ENCODE measurements at regions not wholly inside any gene's neighbourhood (a gene's known extent, or its start where the extent isn't known, plus 50 kb on each side); places are given as distances from the start of the nearest gene placed in this dataset.

DNA sequence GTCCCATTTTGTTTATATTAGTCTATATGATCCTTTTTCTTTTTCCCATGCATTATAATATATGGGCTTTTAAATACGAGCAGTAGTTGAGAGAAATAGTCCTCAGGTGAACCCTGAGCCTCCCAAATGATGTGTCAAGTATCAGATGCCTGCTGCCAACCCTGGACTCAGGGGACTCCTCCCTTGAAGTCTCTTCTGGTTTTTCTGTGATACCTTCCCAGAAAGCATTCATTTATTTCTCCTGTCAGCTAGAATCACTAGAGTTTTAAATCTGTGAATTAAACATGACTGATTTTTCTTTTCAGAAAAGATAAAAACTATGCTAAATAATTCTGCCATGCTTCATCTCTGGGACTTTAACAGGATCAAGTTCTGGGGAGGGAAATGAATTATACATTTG, 184.6 kb downstream of the LIG4 start:
- Histone ChIP-seq H3K27ac (no peak overlapping the region), H3K9me3 (no peaks in the 10 kb centered on the region), H3K4me3 (no peak overlapping the region), H3K27me3 (no peaks in the 10 kb centered on the region), H3K4me1 (no peaks in the 10 kb centered on the region), H3K36me3 (no peaks in the 10 kb centered on the region)
- TF ChIP-seq, protein P1, sequence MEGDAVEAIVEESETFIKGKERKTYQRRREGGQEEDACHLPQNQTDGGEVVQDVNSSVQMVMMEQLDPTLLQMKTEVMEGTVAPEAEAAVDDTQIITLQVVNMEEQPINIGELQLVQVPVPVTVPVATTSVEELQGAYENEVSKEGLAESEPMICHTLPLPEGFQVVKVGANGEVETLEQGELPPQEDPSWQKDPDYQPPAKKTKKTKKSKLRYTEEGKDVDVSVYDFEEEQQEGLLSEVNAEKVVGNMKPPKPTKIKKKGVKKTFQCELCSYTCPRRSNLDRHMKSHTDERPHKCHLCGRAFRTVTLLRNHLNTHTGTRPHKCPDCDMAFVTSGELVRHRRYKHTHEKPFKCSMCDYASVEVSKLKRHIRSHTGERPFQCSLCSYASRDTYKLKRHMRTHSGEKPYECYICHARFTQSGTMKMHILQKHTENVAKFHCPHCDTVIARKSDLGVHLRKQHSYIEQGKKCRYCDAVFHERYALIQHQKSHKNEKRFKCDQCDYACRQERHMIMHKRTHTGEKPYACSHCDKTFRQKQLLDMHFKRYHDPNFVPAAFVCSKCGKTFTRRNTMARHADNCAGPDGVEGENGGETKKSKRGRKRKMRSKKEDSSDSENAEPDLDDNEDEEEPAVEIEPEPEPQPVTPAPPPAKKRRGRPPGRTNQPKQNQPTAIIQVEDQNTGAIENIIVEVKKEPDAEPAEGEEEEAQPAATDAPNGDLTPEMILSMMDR (IDR thresholded peaks at IDR 0.05) = no peak
- TF ChIP-seq POLR2A (IDR thresholded peaks at IDR 0.05) = no peak
- DNase-seq = no peak
- intact Hi-C loops (cut with DNase I; ENCODE audit: low total_unique reads) = no loop called here

DNA sequence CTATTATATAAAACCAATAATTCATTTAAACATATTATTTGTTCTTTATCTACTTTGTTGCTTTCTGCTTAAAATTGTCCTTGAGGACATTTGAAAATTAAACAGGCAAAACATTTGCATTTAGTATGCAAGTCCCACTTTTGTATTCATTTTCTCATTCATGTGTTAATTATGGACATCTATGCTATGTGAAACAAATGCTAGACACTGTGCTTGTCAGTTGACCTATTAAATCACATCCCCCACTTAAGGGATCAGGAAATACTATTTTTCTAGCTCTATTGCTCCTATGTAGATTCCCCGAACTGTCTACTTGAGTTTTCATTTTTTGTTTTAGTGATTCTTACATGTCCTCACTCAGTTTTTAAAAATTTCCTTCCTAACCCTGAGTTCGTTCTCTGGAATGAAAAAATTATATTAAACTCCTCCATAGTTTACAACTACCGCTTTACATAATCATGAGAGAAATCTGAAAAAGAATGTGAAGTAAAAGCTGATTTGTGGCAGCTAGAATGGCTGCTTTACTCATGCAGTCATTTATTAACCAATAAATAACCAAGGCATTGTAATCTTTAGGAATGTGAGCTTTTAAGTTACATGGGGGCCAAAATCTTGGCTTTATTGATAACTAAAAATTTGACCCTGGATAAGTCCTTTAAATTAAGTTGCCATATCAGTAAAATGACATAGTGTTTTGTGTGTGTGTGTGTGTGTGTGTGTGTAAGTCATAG, 188.5 kb downstream of the LIG4 start:
- H3K9me3 ChIP-seq = no peaks in the 10 kb centered on the region
- TF ChIP-seq POLR2A (IDR thresholded peaks at IDR 0.05) = no peak
- TF ChIP-seq, protein P1 (IDR thresholded peaks at IDR 0.05) = no peak
- no peaks in the 10 kb centered on the region for H3K27me3 ChIP-seq
- no peak for DNase-seq
- no peak overlapping the region for H3K27ac ChIP-seq
- intact Hi-C loops (cut with DNase I; ENCODE audit: low total_unique reads) = no loop called here
- no peaks in the 10 kb centered on the region for H3K4me1 ChIP-seq
- H3K4me3 ChIP-seq = no peak overlapping the region
- H3K36me3 ChIP-seq = no peaks in the 10 kb centered on the region

DNA sequence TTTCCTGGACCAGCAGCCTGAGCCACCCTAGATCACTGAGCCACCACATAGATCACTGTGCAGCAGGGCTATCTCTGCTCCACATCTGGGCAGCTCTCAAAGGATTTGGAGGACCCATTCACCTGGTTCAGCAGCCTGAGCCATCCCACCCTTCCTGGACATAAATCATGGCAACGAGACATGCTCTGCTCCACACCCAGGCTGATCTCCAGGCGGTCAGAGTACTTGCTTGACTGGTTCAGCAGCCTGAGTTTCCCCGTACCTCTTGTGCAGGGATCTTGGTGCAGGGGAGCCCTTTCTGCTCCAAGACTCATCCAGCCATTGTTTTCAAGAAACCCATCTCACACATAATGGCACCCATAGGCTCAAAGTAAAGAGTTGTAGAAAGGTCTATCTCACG, 195.3 kb downstream of the LIG4 start:
- H3K27me3 ChIP-seq = no peaks in the 10 kb centered on the region
- no peak overlapping the region for H3K4me3 ChIP-seq
- H3K36me3 ChIP-seq = no peaks in the 10 kb centered on the region
- intact Hi-C loops (cut with DNase I; ENCODE audit: low total_unique reads) = no loop called here
- DNase-seq = no peak
- no peak overlapping the region for H3K27ac ChIP-seq
- TF ChIP-seq POLR2A (IDR thresholded peaks at IDR 0.05) = no peak
- TF ChIP-seq, protein P1 (IDR thresholded peaks at IDR 0.05) = no peak
- H3K9me3 ChIP-seq = no peaks in the 10 kb centered on the region
- H3K4me1 ChIP-seq = no peaks in the 10 kb centered on the region

DNA sequence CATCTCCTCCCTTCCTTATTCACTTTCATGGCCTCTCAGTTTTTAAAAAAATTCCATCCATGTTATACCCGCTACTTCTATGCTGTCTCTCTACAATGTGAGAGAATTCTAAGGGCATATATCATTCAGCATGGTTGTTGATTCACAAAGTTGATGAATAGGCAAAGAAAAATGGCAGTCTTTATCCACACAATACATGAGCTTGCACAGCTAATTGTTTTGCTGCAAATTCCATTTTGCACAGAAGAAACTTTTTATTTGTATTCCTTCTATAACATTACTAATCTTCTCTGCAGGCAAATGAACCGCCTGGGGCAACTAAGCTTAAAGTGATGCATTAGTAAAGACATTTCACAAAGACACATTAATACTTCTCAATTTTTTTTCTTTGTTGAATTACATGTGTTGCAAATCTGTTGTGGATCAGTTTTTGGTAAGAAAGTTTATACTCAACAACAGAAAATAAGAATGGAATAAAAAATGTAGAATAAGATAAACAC, 196.9 kb downstream of the LIG4 start:
- no peak overlapping the region for H3K27ac ChIP-seq
- TF ChIP-seq, protein P1 (IDR thresholded peaks at IDR 0.05) = no peak
- TF ChIP-seq POLR2A (IDR thresholded peaks at IDR 0.05) = no peak
- no peaks in the 10 kb centered on the region for H3K27me3 ChIP-seq
- H3K36me3 ChIP-seq = no peaks in the 10 kb centered on the region
- no peaks in the 10 kb centered on the region for H3K4me1 ChIP-seq
- no peak overlapping the region for H3K4me3 ChIP-seq
- intact Hi-C loops (cut with DNase I; ENCODE audit: low total_unique reads) = no loop called here
- H3K9me3 ChIP-seq = no peaks in the 10 kb centered on the region
- no peak for DNase-seq

DNA sequence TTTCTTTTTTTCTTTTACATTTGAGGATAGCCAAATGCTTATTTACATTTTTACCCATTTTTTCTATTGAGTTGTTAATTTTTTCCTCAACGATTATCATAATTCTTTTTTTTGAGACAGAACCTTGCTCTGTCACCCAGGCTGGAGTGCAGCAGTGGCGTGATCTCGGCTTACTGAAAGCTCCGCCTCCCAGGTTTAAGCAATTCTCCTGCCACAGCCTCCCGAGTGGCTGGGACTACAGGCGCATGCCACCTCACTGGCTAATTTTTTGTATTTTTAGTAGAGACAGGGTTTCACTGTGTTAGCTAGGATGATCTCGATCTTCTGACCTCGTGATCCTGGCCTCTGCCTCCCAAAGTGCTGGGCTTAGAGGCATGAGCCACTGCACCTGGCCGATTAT, 208.7 kb downstream of the LIG4 start:
- Histone ChIP-seq H3K4me1 (no peaks in the 10 kb centered on the region), H3K27ac (no peak overlapping the region), H3K4me3 (no peak overlapping the region), H3K27me3 (no peaks in the 10 kb centered on the region), H3K36me3 (no peaks in the 10 kb centered on the region), H3K9me3 (peaks cover 0 to 3% of the 10 kb centered on the region in 2 donors)
- TF ChIP-seq, protein P1 (IDR thresholded peaks at IDR 0.05) = no peak
- TF ChIP-seq POLR2A (IDR thresholded peaks at IDR 0.05) = no peak
- no peak for DNase-seq
- intact Hi-C loops (cut with DNase I; ENCODE audit: low total_unique reads) = no loop called here
